Amygdala (tissue), 56 donors: ENCODE measurements at regions not wholly inside any gene's neighbourhood (a gene's known extent, or its start where the extent isn't known, plus 50 kb on each side); places are given as distances from the start of the nearest gene placed in this dataset.

Source experiments
- DNase-seq, 56 donors: peaks; one replicate each; lab custom pipeline; 2025; lab: John Stamatoyannopoulos, UW

DNA sequence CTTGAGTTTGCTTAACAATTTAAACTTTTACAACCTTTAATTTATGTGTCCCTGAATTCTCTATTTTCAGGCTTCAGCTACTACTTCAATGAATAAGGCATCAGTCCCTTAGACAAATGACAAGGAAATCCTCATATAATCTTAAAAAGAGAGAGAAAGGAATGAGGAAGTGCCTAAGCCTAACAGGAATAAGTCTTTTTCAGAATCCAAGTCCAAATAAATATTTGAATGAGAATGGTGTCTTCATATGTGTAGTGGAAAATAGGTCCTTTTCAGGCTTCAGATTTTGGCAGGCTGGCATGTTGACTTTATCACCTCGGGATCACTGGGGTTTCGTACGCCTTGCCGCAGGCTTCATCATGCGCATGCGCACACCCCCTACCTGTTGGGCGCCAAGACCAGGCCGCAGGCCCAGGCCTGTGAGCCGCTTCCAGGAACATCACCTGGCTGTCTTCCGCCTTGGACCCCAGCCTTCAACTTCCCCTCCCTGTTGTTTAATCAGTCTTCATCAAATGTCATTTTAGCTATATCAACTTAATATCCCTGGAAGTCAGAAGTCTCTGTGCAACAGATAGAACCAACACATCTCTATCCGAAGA, 334.5 kb downstream of the SOX2 start:
- no peak for DNase-seq

DNA sequence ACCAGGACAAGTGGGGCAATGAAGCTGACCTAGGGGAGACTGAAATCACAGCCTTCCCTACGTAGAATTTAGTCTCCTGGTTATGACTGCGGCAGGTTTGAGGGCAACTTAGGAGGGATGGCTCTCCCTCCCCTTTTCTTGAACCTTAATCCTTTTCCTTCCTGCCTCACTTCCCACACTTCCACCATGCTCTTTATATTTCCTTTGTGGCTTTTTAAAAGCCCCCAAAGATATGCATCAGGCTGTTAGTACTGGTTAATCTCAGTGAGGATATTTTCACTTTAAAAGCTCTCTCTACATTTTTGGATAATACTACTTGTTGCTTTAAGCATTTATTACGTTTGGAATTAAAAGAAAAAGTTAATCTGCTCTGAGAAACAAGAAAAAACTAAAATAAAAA, 339.2 kb downstream of the SOX2 start:
- no peak for DNase-seq

DNA sequence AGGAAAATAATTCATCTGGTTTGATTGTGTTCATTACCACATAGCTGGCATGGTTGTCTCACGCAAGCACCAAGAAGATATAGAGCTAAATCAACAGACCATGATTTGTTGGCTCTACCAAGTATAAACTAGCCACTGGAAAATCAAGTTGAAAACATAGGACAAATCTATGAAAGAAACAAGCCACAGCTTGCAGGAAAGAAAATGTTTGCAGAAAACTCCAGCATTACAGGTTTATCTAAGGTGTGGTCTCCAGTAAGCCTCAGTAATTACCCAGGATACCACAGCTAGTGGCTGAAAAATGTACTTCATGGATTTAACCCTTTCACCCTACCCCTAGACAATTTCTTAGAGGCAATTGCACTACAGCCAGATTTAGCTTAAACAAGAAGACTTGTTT, 340.6 kb downstream of the SOX2 start:
- no peak for DNase-seq

DNA sequence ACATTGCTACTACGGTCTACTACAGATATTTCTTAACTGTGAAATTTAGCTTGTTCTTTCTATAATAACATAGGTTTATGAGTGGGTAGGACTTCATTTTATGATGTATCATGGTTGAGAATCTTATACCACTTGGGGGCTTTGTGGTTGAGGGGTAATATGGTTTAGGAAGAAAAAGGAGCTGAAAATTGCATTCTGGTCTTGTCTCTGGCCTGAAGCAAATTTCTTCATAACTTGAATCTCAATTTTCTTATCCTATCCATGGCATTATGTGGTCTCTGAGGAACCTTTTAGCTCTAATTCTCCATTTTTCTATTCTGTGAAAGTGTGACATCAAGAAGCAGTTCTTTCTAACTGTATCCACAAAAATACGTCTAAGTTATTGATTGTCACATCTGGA, 341.0 kb downstream of the SOX2 start:
- no peak for DNase-seq

DNA sequence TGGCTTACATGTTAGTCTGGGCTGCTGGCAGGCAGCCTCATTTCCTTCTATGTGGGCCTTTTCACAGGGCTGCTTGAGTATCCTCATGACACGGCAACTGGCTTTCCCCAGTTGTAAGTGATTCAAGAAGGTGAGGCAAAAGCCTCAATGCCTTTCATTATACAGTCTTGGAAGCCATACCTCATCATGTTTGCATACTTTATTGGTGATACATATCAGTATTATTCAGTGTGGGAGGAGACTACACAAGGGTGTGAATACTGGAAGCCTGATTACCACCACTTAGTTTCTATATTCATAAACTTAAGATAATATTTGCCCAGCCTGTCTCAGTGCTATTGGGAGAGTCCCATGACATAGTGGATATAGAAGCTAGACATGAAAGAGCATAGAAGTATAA, 346.8 kb downstream of the SOX2 start:
- no peak for DNase-seq

DNA sequence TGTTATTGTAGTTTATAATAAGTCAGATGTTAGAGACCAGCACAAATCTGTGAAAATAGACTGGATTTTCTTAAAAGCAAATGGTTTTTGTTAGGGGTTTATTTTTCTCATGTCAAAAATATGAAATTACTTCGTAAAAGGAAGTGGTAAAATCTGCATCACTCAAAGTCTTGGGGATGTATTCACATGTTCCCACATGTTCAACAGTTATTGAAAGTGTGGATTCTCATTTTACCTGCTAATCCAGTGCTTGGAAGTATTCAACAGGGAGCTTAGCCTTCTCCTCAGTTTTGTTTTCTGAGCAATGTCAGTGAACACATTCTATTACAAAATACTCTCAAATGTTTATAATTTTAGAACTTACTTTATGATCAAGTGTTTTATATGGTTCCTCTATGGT, 352.0 kb downstream of the SOX2 start:
- no peak for DNase-seq

DNA sequence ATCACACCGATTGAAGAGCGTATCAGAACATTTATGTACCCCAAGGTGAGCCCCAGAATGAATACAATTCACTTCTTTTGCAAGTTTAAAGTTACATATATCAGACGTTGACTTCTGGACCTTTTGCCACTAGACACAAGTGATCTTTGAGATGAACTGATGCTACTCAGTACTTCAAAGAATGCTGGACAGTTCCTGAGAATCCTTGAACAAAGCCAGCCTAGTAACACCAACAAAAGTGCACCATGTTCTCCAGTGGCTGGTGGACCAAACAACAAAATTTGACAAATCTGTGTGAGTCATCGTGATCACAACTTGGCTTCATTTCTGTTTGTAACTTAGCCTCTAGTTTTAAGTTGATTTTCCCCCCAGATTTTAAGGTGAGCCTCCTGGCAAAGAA, 355.7 kb downstream of the SOX2 start:
- DNase-seq: no peak

DNA sequence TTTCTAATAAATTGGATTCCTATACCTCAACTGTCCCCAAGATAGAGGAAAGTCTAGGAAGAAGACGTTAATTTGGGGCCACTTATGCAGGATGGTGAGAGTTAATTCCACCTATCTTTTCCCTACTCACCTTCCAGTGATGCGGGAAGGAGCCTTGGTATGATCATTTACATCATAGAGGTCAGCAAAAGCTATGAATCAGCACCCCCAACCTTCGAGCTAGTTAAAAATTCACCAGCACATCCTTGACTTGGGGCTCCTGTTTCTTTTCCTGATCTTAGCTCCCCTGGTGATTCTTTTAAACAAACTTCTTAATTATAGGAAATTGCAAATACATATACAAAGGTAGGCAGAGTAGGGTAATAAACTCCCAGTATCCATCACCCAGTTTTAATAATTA, 366.6 kb downstream of the SOX2 start:
- no peak for DNase-seq

DNA sequence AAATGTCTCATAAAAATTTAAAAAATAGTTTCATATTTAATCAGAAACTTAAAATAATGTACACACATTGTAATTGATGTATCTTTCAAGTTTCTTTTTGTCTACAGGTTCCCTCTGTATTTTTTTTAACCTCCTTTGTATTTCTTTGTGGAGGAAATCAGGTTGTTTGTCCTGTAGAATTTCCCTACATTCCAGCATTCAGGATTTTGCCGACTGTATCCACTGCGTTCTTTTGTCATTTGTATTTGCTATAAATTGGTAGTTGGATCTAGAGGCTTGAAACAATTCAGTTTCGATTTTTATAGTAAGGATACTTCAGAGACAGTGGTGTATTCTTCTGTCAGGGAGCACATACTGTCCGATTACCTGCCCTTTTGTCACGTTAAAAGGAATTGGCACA, 367.2 kb downstream of the SOX2 start:
- DNase-seq: no peak

DNA sequence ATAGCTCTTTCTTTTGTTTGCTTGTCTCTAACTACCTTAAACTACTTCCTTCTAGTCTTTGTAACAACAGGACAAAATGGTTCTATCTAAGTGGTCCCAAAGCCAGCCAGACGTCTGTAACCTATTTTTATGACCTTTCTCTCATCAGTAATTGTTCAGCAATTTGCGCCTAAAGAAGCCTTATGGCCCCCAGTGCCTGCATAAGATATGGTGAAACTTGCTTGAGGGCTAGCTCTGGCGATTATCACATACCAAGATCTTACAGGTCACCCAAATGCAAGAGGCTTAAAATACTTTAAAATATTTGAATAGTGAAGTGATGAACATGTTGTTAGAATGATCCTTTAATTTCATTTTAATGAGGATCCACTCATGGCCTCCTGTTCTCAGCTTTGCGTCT, 369.4 kb downstream of the SOX2 start:
- DNase-seq: no peak

DNA sequence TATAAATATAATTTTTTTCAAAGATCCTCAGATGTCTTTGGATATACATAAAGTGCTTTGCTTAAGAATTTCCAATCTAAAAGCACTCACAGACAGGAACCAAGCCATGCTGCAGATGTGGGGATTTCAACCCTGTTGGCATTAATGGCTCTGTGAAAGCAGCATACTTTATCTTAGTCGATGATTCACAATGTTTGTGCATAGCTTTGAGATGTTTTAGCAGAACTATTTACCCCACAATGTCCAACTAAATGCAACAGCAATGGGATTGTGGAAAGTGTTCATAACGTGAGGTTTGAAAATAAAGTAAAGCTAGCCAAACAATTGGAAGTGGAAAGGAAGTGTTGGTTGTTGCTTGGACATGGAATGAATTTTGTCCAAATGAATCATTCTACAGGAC, 371.4 kb downstream of the SOX2 start:
- DNase-seq: no peak

DNA sequence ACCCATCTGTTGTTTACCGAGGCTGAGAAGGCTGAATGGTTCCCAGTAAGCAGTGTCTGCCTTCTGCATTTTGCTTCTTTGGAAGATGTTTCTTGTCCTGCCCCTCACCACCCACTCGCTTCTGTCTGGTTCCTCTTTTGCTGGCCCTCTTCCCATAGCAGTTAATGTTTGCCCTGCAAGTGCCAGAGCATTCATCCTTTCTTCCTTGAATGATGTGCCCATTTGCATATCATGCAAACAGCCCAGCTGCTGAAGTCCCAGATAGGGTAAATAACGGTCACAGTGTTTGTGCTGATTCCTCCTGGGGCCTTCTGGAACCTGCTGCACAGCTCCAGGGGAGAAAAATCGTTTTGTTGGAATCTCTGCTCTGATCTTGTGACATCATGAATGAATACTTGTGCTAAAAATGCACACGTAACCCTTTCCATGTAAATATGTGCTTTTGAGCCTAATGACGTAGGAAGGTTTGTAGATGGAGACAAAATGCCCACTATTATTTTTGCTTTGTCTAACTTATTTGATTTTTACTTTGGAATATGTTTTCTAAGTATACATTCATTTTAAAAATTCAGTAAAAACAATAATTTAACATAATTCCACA, 381.0 kb downstream of the SOX2 start:
- DNase-seq: peak in 52 of 56 donors; percentile 1 to 76 (median 38)

DNA sequence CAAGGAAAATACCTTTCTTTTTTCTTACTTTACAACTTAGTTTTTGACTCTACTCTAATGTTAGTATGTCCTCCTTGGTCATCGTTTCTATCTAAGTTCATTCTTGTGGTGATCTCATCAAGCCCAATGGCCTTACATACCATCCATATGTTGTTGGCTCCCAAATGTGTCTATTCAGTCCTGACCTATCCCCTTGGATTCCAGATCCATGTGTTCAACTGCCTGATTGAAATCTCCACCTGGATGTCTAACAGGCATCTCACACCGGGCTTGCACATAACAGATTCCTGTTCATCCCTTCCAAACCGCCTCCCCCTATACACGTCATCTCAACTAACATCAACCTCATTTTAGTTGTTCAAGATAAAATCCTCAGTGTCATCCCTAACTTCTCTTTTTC, 382.6 kb downstream of the SOX2 start:
- DNase-seq: no peak

DNA sequence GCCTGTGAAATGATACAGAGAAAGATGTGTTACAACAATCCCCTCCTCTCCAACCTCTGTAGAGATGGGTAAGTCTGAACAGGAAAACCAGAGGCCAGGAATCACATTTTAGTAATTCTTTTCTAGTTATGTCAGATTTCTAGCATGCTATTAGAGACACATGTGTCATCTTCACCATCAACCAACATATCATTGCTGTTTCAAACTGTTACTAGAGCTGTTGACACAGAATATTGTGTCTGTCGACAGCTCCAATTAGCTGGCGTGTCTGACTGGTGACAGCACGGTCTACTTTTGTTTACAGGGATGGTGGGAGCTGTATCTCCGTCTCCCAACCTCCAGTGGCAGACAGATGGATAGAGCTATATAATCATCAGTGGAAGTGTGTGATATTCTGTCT, 393.2 kb downstream of the SOX2 start:
- no peak for DNase-seq

DNA sequence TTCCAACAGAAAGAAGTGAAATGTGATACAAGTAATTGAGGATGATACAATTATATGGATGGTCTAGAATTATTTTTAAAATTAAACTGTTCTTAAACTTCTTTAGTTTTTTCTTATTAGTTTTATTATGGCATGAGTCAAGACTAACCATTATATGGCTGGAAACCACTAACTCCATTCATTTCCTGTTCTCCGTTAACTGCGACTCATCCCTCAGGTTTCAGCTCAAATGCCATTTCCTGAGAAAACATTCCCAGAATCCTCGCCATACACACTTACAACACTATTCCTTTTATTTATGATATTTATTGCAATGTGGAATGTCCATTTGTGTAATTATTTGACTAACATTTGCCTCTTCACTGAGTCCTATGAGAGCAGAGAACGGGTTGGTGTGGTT, 394.1 kb downstream of the SOX2 start:
- no peak for DNase-seq

DNA sequence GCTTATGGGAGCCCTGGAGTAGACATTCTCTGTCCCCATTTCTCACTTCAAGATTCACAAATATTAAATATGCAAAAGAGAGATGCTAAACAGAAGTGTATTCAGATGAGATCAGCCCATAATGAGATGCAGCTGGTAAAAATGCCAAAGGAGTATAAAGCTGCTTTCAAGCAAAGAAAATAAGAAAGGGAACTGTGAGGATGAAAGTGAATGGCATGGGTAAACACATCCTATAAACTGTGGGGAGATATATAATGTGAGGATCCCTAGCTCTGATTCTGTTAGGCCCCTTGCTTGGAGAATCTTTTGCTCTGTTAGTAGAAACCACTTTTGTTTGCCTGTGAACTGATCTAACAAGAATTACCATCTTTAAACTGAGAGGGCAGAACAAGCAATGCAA, 396.6 kb downstream of the SOX2 start:
- DNase-seq: no peak

DNA sequence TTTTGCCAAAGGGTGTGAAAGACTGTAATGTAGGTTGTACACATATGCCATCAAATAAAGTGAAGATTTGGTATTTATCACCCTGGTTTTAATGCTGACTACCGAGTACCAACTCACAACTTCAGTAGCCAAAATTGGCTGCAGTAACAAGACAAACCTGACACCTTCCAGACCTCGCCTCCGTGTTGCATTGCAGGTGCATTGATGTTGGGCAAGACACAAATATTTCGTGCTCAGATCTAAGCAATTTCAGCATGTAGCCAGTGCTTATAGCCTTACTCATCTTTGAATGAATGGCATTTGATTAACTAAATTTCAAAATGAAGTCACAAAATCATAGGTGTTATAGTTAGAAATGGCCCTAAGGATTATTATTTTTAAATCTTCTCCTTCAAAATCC, 400.2 kb downstream of the SOX2 start:
- DNase-seq: no peak

DNA sequence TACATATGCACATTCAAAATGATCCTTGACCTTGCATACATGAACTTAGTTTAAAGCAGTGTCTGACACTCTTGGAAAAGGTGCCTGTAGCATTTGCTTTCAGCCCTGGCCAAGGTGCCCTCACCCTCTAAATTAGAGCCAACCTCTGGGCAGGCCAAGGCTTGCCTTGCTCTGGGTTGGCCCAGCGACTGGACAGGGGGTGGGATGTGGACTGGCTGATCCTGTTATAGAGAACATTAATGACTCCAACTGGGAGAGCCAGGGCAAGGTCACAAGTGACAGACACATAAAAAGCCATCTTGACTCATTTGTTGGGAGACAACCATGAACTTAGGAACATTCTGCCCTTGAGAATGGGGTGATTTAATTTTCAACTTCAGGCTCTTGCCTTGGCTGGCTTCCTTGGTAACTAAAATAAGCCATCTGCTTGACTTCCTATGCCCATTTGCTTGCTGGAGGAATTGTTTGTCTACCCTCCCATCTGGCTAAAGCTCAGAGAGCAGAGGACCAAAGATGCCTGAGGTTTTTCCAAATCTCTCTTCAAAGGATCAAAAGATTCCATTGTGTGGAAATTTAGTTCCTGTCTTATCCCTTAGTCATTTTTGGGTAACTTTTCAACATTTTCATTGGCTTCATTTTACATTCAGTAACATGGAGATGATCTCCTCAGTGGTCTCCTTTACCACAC, 403.7 kb downstream of the SOX2 start:
- DNase-seq: no peak

DNA sequence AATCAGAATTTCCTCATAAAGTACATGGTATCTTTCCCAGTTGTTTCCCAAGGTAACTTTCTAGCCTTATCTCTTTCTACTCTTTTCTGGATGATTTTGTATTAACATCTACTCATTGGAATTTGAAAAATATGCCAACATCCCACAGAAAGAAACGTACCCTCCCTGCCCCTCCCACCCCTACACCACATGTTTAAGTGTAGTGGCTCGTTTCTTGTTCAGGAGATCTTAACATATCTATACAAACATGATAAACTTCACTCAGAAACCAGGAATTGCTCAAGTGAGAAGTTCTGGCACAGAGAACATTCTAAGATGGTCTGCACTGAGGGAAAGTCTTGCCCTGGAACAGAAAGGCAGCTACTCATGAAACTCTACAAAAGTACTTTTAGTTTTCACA, 404.7 kb downstream of the SOX2 start:
- no peak for DNase-seq

DNA sequence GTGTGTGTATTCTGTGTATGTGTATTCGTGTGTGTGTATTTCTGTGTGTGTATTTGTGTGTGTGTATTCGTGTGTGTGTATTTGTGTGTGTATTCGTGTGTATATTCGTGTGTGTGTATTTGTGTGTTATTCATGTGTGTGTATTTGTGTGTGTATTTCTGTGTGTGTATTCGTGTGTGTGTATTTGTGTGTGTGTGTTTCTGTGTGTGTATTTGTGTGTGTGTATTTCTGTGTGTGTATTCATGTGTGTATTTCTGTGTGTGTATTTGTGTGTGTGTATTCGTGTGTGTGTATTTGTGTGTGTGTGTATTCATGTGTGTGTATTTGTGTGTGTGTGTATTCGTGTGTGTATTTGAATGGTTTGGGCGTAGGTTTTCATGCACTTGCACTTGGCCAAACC, 405.4 kb downstream of the SOX2 start:
- DNase-seq: no peak

DNA sequence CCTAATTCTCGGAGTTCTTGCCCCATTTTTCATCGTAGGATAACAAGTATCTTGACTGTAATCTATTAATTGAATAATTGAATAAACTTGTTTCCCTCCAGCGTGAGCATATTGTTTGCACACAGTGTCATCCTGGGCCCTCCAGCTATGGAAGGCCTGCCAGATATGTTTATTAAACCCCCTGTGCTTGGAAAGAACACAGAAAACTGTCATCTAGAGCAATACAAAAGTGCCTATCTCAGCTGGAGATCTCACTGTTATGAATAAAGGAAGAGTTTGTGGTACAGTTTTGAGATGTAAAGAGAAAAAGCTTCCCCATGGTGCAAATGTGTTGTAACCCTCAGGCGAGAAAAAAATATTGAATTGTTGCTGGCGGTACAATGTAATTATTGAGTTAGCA, 405.9 kb downstream of the SOX2 start:
- no peak for DNase-seq

DNA sequence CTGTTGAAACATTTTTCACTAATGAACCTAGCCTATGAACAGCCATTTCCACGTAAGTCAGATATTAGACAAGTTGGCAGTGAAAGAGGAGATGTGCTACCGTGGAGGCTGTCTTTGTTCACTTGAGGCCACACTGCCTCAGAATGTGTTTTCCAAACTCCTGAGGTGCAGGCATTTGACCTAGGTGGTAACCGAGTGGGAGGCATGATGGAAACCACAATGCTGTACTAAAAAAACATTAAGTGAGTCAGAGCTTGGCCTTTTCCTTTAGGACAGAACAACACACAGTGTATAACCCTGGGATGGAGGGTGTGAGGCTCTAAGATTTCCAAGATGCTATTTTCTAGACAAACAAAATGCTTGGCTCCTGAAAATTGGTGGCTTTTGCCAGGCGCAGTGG, 406.3 kb downstream of the SOX2 start:
- DNase-seq: no peak

DNA sequence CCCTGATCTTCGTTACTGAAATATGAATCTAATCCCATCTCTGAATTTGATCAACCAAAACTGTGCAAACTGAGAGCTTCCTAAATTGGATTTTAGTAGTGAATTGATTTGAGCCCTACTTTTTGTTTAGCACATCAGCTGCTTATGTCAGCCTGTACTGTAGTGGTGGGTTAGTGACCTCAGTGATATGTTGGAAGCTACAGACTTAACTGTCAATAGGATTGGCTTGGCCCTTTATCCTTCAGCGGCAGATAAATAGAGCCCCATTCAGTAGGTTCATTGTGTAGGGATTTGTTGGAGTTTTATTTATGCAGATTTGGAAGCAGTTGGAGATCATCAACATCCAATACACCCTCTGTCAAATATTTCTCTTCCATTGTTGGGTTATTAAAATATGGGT, 409.7 kb downstream of the SOX2 start:
- DNase-seq: no peak
